HG02870 (cell line): ENCODE measurements at regions not wholly inside any gene's neighbourhood (a gene's known extent, or its start where the extent isn't known, plus 50 kb on each side); places are given as distances from the start of the nearest gene placed in this dataset.

Experiments used
- ATAC-seq: cut with Tn5 transposase; IDR thresholded peaks from one replicate; pipeline ENCODE4 v1.9.1; 2021; ENCODE audit warnings: mild to moderate bottlenecking, moderate library complexity; ENCODE audit not compliant: unreplicated experiment

GRCh38 chr15:36315649-36316048, 263.8 kb upstream of the CDIN1 start:
- ATAC-seq: no peak

- ATAC-seq: no peak
Observed at GRCh38 chr15:36323615-36324014, 255.8 kb upstream of the CDIN1 start.

GRCh38 chr15:36325206-36325605, 254.2 kb upstream of the CDIN1 start:
- no peak for ATAC-seq

- no peak for ATAC-seq
Observed at GRCh38 chr15:36329592-36329991, 249.8 kb upstream of the CDIN1 start.

- ATAC-seq: no peak
Observed at GRCh38 chr15:36330598-36330997, 248.8 kb upstream of the CDIN1 start.

GRCh38 chr15:36331531-36332275, 247.7 kb upstream of the CDIN1 start:
- ATAC-seq: no peak

- no peak for ATAC-seq
Observed at GRCh38 chr15:36332301-36332700, 247.1 kb upstream of the CDIN1 start.

- ATAC-seq: no peak
Observed at GRCh38 chr15:36332896-36333295, 246.5 kb upstream of the CDIN1 start.

GRCh38 chr15:36334059-36334458, 245.4 kb upstream of the CDIN1 start:
- no peak for ATAC-seq

GRCh38 chr15:36335224-36335623, 244.2 kb upstream of the CDIN1 start:
- ATAC-seq: no peak

- no peak for ATAC-seq
Observed at GRCh38 chr15:36335659-36336058, 243.8 kb upstream of the CDIN1 start.

GRCh38 chr15:36344887-36345286, 234.5 kb upstream of the CDIN1 start:
- ATAC-seq: no peak

- no peak for ATAC-seq
Observed at GRCh38 chr15:36347272-36347858, 232.1 kb upstream of the CDIN1 start.

- ATAC-seq: no peak
Observed at GRCh38 chr15:36356466-36356865, 223.0 kb upstream of the CDIN1 start.

GRCh38 chr15:36356978-36357601, 222.3 kb upstream of the CDIN1 start:
- no peak for ATAC-seq

GRCh38 chr15:36358094-36358493, 221.3 kb upstream of the CDIN1 start:
- ATAC-seq: no peak

GRCh38 chr15:36358523-36358922, 220.9 kb upstream of the CDIN1 start:
- ATAC-seq: no peak

- ATAC-seq: no peak
Observed at GRCh38 chr15:36359286-36359685, 220.1 kb upstream of the CDIN1 start.

GRCh38 chr15:36361351-36361870, 218.0 kb upstream of the CDIN1 start:
- no peak for ATAC-seq

GRCh38 chr15:36362509-36362915, 216.9 kb upstream of the CDIN1 start:
- no peak for ATAC-seq

- ATAC-seq: no peak
Observed at GRCh38 chr15:36363335-36363734, 216.1 kb upstream of the CDIN1 start.

- ATAC-seq: no peak
Observed at GRCh38 chr15:36364377-36364776, 215.0 kb upstream of the CDIN1 start.
